NCI-H128 (cell line): ENCODE measurements at regions not wholly inside any gene's neighbourhood (a gene's known extent, or its start where the extent isn't known, plus 50 kb on each side); places are given as distances from the start of the nearest gene placed in this dataset.

Source experiments
- DNase-seq: peaks from one replicate; lab custom pipeline; 2025; ENCODE audit not compliant: unreplicated experiment; lab: John Stamatoyannopoulos, UW

- DNase-seq: no peak
Observed at GRCh38 chr17:77854759-77855745, 103.5 kb upstream of the TNRC6C start.

DNA sequence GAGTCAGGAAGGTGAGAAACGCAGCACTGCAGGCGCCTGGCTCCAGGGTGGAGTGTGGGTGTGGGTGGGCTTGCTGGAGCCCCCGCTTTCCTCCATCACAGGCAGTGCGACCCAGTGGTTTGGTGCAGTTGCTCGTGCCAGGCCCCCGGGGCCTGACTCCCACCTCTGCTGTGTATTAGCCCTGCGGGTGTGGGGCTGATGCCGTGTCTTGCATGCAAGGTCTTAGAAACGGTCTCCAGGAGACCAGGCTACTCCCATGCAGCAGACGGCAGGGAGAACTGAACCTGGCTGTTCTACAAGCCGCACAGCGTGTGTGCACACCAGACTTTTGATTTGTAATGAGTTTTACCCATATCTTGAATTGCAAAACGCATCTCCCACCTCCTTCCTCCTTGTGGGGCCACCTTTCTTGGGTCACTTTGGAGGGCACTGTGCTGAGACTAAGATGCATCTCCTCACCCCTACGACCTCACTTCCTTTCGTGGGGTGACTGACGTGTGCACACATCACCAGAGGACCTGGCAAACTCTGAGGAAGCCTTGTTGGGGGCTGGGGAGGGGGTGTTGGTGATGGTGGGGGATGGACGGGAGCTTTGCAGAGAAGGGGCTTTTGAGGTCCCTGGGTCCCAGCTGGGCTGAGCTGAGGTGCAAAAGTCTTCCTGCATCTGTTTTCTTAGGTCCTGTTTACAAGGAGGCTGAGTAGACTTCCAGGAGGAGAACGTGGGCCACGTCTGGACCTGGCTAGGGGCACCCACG is 101.8 kb upstream of the TNRC6C start:
- DNase-seq: no peak

DNA sequence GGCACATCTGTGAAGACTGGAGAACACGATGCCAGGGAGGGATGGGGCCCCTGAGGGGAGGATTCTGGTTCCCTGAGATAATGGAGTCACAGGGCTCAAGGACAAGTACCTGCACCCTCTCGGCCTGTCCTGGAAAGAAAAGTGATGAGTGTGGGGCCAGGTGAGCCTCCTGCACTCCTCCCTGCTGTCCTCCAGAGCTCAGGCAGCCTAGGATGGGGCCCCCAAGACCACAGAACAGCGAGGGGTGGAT is 101.3 kb upstream of the TNRC6C start:
- no peak for DNase-seq

GRCh38 chr17:77857613-77858012 is 100.9 kb upstream of the TNRC6C start:
- no peak for DNase-seq

GRCh38 chr17:77858291-77859034 is 100.0 kb upstream of the TNRC6C start:
- no peak for DNase-seq

GRCh38 chr17:77859035-77859810 is 99.3 kb upstream of the TNRC6C start:
- DNase-seq: no peak

DNA sequence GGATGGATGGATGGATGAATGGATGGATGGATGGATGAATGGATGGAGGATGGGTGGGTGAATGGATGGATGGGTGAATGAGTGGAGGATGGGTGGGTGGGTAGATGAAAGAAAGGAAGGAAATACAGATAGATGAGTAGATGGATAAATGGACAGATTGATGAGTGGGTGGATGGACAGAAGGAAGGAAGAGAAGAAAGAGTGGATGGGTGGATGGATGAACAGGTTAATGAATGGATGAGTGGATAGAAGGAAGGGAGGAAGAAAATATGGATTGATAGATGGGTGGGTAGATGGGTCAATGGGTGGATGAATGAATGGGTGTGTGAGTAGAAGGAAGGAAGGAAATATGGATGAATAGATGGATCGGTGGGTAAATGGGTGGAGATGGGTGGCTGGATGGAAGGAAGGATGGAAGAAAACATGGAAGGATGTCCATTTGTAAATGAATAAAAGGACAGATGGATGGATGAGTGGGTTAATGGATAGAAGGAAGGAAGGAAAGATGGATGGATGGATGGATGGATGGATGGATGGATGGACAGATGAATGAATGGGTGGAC is 97.3 kb upstream of the TNRC6C start:
- DNase-seq: no peak

DNA sequence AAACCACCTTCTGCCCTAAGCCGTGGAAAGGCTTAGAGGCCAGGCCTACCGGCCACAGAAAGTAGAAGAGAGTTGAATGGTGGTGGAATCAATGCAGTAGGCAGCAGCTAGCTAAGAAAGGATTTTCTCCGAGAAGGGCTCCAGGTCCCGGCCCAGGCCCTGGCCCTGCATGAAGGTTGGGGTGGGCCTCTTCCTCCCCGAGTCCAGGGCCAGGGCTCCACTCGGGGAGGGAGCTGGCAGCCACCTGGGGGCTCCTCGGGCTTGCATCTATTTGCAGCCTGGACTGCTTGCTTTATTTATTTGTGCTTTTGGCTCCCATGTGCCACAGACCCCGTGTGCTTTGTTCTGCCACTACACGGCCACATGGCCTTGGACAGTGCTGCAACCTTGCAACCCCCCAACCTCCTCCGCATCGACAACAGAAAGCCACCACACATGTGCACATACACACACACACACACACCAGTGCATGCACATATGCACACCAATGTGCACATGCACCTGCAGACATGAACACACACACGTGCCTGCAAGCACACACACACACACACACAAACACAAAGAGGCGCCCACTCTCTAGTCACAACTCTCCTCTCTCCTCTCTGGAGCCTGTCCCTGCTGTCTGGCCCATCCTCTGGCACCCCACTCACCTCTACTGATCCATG is 96.4 kb upstream of the TNRC6C start:
- DNase-seq: no peak

- DNase-seq: no peak
Observed at GRCh38 chr17:77862890-77863813, 95.4 kb upstream of the TNRC6C start.

GRCh38 chr17:77863814-77864161 is 94.7 kb upstream of the TNRC6C start:
- no peak for DNase-seq

DNA sequence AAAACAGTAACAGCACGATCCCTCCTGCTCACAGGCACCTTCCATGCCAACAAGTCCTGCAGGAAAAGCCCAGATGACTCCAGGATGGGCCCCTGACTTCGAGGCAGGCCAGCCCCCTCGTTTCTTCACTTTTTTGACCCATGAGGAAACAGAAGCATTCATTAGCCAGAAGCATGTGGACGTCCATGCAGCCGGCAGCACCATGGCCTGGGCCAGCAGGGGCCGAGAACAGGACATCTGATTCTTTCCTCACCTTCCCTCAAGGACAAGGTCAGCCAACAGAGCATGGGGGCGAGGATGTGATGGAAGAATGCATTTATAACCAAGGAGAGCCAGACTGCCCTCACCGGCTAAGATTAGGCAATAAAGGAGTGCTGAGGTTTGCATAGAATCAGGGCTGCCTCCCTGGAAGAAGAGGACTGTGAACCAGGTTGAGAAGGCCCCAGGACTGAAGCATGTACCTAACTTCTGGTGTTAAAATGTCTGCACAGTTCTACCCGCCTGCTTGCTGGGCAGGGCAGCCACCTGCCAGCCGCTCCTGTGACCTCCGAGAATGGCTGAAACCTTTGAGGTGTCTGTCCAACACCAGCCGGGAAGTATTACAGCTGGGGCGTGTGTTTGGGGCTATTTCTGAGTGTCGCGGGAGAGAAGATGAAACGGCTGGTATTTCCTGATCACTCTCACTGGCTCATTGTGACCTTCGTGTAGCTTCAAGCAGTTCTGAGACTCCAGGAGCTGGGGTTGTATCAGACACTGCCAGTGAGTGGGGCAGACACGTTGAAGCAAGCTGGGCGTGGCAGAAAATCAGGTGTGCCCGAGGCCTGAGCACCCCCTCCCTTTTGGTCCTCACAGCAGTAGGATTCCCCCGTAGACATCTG is 94.0 kb upstream of the TNRC6C start:
- DNase-seq: no peak

GRCh38 chr17:77865112-77865611 is 93.3 kb upstream of the TNRC6C start:
- DNase-seq: no peak

GRCh38 chr17:77865716-77866115 is 92.8 kb upstream of the TNRC6C start:
- DNase-seq: no peak

GRCh38 chr17:77867308-77867781 is 91.2 kb upstream of the TNRC6C start:
- no peak for DNase-seq

DNA sequence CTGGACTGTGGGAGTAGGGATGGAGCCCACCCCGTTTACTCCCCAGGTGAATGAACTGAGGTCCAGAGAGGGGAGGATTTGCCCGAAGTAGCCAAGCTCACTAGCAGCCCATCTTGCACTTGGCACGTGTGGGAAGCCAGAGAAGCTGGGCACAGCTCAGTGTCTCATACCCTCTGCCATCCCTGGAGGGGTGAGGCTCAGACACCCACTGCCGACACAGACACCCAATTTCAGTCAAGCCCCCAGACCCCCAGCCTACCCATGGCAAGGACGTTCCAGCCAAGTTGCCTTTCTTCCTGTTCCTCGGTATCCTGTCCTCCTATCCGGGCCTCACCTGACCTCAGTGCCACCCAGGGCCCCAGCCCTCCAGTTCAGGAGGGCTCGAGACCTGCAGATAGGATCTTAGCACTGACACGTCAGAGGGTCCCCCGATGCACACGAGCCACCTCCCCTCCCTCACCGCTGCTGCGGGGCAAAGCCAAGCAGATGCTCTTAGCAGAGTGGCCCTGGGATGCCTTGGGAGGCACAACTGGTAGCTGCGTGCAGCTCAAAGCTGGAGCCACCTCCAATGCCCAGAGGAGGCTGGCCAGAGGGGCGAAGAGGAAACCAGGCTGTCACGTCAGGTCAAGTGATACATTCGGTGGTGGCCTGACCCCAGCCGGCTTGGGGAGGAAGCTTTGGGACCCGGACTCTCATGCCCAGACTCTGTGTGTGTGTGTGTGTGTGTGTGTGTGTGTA is 90.4 kb upstream of the TNRC6C start:
- no peak for DNase-seq

GRCh38 chr17:77869041-77869599 is 89.4 kb upstream of the TNRC6C start:
- no peak for DNase-seq

DNA sequence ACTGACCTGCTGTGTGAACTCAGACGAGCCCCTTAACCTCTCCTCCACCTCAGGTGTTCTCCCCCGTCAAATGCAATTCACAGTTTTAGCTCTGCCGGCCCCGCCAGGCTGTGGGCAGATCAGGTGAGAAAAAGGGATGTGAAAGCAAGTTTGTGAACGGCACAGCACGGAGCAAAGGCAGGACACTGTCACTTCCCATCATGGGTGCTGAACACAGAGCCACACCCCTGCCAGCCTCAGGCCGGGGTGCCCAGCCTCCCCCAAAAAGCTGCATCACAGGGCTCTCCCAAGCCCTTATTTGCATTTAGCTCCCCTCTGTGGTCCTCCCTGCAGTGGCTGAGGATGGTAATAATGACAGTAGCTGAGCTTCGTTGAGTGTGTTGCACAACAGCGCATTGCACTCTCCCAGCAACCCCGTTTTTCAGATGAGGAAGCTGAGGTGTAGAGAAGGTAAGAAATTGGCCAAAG is 88.8 kb upstream of the TNRC6C start:
- DNase-seq: no peak
